K562 (cell line): ENCODE measurements at regions not wholly inside any gene's neighbourhood (a gene's known extent, or its start where the extent isn't known, plus 50 kb on each side); places are given as distances from the start of the nearest gene placed in this dataset.

Experiments
- ATAC-seq: fragments of 200-7000 bp; cut with Tn5 transposase; 3 replicates; pipeline ENCODE4 v1.9.1; 2020; ENCODE audit warnings: moderate library complexity
- BruUV-seq: library from RNA; stranded (reverse); fragments of 400-500 nt; replicated peaks from 2 replicates; lab custom pipeline; 2021; lab: Mats Ljungman, UMichigan
- CTCF ChIA-PET: fragments of 300-600 bp; formaldehyde crosslinking; extraction: SDS; loops from one replicate; lab custom pipeline; 2021; ENCODE audit warnings: low intra/inter-chr PET ratio; lab: Yijun Ruan, JAX
- POLR2A ChIA-PET: fragments of 300-600, 350-650 bp; sonication (Branson Sonifier 250); formaldehyde crosslinking; extraction: SDS; loops from one replicate; lab custom pipeline; 2021; ENCODE audit warnings: antibody characterized with exemption, inconsistent platforms; lab: Yijun Ruan, JAX
- DNase-seq, 4 experiments: peaks; one replicate each; pipeline versions ENCODE4 v3.0.0 to v3.0.0-alpha.2; 2011 to 2018; ENCODE audit warnings: low spot score in 3 of 4, mixed read lengths in 3 of 4; ENCODE audit errors: extremely low read depth in 1 of 4
- FAIRE-seq: peaks from 2 replicates; lab custom pipeline; 2011; peaks lifted over from hg19 to GRCh38; lab: Jason Lieb, UNC
- H2AFZ ChIP-seq: 2 replicates; pipeline ENCODE4 v1.6.0; 2011; ENCODE audit warnings: low read depth, low read length, control low read depth, inconsistent platforms
- H3K27ac ChIP-seq: fragments of 200-600 bp; 3 replicates; pipeline ENCODE4 v1.8.0; 2011; ENCODE audit warnings: low read depth, mild to moderate bottlenecking, control low read depth, inconsistent platforms, low read length, moderate library complexity, mixed read lengths; ENCODE audit errors: extremely low read depth
- H3K27me3 ChIP-seq, 2 experiments: fragments of 300-600 bp in 1 of 2; 2 replicates in 1 of 2; 3 replicates in 1 of 2; pipeline versions ENCODE4 v1.6.0 to v1.8.0; 2011; ENCODE audit warnings: inconsistent platforms in 2 of 2, low read length in 2 of 2, mild to moderate bottlenecking in 1 of 2, mixed read lengths in 1 of 2, moderate library complexity in 1 of 2; ENCODE audit not compliant: control insufficient read depth in 2 of 2, insufficient read depth in 2 of 2
- H3K36me3 ChIP-seq: fragments of 300-600 bp; 3 replicates; pipeline ENCODE4 v1.8.0; 2011; ENCODE audit warnings: mild to moderate bottlenecking, low read length, inconsistent platforms; ENCODE audit not compliant: control insufficient read depth, insufficient read depth
- H3K4me1 ChIP-seq, 2 experiments: fragments of 200-600 bp in 1 of 2; replicated peaks in 1 of 2; 2 replicates in 1 of 2; 3 replicates in 1 of 2; pipeline versions ENCODE4 v1.5.1 to v1.8.0; 2011; ENCODE audit warnings: inconsistent platforms in 2 of 2, low read length in 2 of 2, mild to moderate bottlenecking in 1 of 2, mixed read lengths in 1 of 2, moderate library complexity in 1 of 2; ENCODE audit not compliant: control insufficient read depth in 2 of 2, insufficient read depth in 2 of 2
- H3K4me2 ChIP-seq: 2 replicates; pipeline ENCODE4 v1.6.1; 2011; ENCODE audit warnings: low read length, control low read depth, inconsistent platforms, mixed read lengths; ENCODE audit not compliant: insufficient read depth
- H3K4me3 ChIP-seq: fragments of 200-600 bp; sonication (generic), shearing (Covaris generic); 2 replicates; pipeline ENCODE4 v1.5.1; 2016; ENCODE audit warnings: control low read depth, inconsistent platforms
- H3K79me2 ChIP-seq: fragments of 200-600 bp; 3 replicates; pipeline ENCODE4 v1.8.0; 2011; ENCODE audit warnings: low read length, inconsistent platforms; ENCODE audit not compliant: control insufficient read depth, insufficient read depth
- H3K9ac ChIP-seq, 2 experiments: 2 replicates each; pipeline versions ENCODE4 v1.6.0 to v1.6.1; 2011; ENCODE audit warnings: low read depth in 2 of 2, low read length in 2 of 2, control low read depth in 1 of 2, inconsistent platforms in 1 of 2, mild to moderate bottlenecking in 1 of 2, mixed read lengths in 1 of 2; ENCODE audit not compliant: insufficient read depth in 1 of 2
- H3K9me1 ChIP-seq: one replicate; pipeline ENCODE4 v1.6.0; 2011; ENCODE audit warnings: inconsistent platforms, mild to moderate bottlenecking, low read length, moderate library complexity; ENCODE audit not compliant: control insufficient read depth, insufficient read depth
- H3K9me3 ChIP-seq: replicated peaks from 2 replicates; pipeline ENCODE4 v1.5.1; 2011; ENCODE audit warnings: low read depth, low read length, inconsistent platforms; ENCODE audit not compliant: control insufficient read depth, insufficient read depth
- H4K20me1 ChIP-seq: replicated peaks from 2 replicates; pipeline ENCODE4 v1.6.1; 2011; ENCODE audit warnings: low read length, inconsistent platforms, mixed read lengths; ENCODE audit not compliant: control insufficient read depth, insufficient read depth
- ARID2 ChIP-seq: fragments of 450-650 bp; IDR thresholded peaks from 2 replicates; pipeline ENCODE4 v1.6.1; 2017; ENCODE audit warnings: antibody characterized with exemption, mild to moderate bottlenecking
- ATF7 ChIP-seq: fragments of 450-650 bp; IDR thresholded peaks from 2 replicates; pipeline ENCODE4 v1.7.1; 2014; ENCODE audit warnings: mild to moderate bottlenecking, moderate library complexity
- BCOR ChIP-seq: fragments of 450-650 bp; IDR thresholded peaks from 2 replicates; pipeline ENCODE4 v1.6.1; 2016
- CREB3 ChIP-seq: fragments of 450-650 bp; conservative IDR thresholded peaks from 2 replicates; pipeline ENCODE4 v1.6.1; 2016; ENCODE audit warnings: missing genetic modification characterization, low read depth, mild to moderate bottlenecking, missing compliant biosample characterization, moderate library complexity
- CTBP1 ChIP-seq: fragments of 450-650 bp; IDR thresholded peaks from 2 replicates; pipeline ENCODE4 v1.6.1; 2016; ENCODE audit warnings: borderline replicate concordance
- EHMT2 ChIP-seq: fragments of 450-650 bp; IDR thresholded peaks from 2 replicates; pipeline ENCODE4 v1.6.1; 2018; ENCODE audit warnings: antibody characterized with exemption
- ELF4 ChIP-seq: fragments of 450-650 bp; formaldehyde crosslinking; IDR thresholded peaks from 2 replicates; pipeline ENCODE4 v1.4.0; 2022; ENCODE audit warnings: missing genetic modification characterization
- FOXK2 ChIP-seq, 2 experiments: fragments of 450-650 bp; IDR thresholded peaks in 1 of 2; conservative IDR thresholded peaks in 1 of 2; 2 replicates each; pipeline ENCODE4 v1.6.1; 2016; ENCODE audit warnings: low read depth in 2 of 2, mild to moderate bottlenecking in 1 of 2
- MEIS2 ChIP-seq: fragments of 450-650 bp; IDR thresholded peaks from 2 replicates; pipeline ENCODE4 v1.6.1; 2014; ENCODE audit warnings: mild to moderate bottlenecking; ENCODE audit not compliant: partially characterized antibody
- PTBP1 ChIP-seq: fragments of 200-400 bp; formaldehyde crosslinking; IDR thresholded peaks from 2 replicates; pipeline ENCODE4 v1.6.1; 2017; ENCODE audit warnings: low read depth, low read length
- RBM25 ChIP-seq: fragments of 200-400 bp; formaldehyde crosslinking; IDR thresholded peaks from 2 replicates; pipeline ENCODE4 v1.6.1; 2018; ENCODE audit warnings: low read length, low read depth, moderate library complexity; ENCODE audit not compliant: severe bottlenecking
- RCOR1 ChIP-seq, 2 experiments: IDR thresholded peaks; 2 replicates each; pipeline ENCODE4 v1.6.1; 2012; ENCODE audit warnings: low read depth in 2 of 2, low read length in 2 of 2, borderline replicate concordance in 1 of 2, improper control_type of control experiment in 1 of 2
- SIRT6 ChIP-seq: IDR thresholded peaks from one replicate; pipeline ENCODE4 v1.6.1; 2012; ENCODE audit warnings: low read depth, mild to moderate bottlenecking, control low read depth, inconsistent platforms, low read length, moderate library complexity
- SP1 ChIP-seq: sonication (generic); formaldehyde crosslinking; IDR thresholded peaks from 2 replicates; pipeline ENCODE4 v1.8.1; 2022; ENCODE audit warnings: mild to moderate bottlenecking, missing genetic modification reagents
- TEAD2 ChIP-seq: fragments of 450-650 bp; IDR thresholded peaks from 2 replicates; pipeline ENCODE4 v1.6.1; 2016; ENCODE audit warnings: missing genetic modification characterization, control low read depth, missing compliant biosample characterization
- ZNF133 ChIP-seq: fragments of 250-450 bp; sonication (Bioruptor Pico); IDR thresholded peaks from 2 replicates; pipeline ENCODE4 v1.4.0; 2020; ENCODE audit warnings: mild to moderate bottlenecking
- ZNF507 ChIP-seq: conservative IDR thresholded peaks from 2 replicates; pipeline ENCODE4 v1.6.1; 2017; ENCODE audit warnings: missing genetic modification characterization, missing compliant biosample characterization
- ZNF561 ChIP-seq: fragments of 450-650 bp; formaldehyde crosslinking; conservative IDR thresholded peaks from 2 replicates; pipeline ENCODE4 v1.4.0; 2020; ENCODE audit warnings: mild to moderate bottlenecking, moderate library complexity
- WGBS: fragments of 100-300 bp; shearing (Covaris generic); methylation state at CpG from one replicate; pipeline ENCODE4 v1.1.6; 2016; ENCODE audit warnings: low coverage, mixed read lengths; ENCODE audit not compliant: insufficient coverage; ENCODE audit errors: missing lambda C conversion rate; 5-methylcytosine and 5-hydroxymethylcytosine counted together
- in situ Hi-C: fragments of 300-500 bp; cut with MboI; formaldehyde crosslinking; loops from 4 replicates; pipeline ENCODE4 v1.15.0; 2018; ENCODE audit warnings: inconsistent platforms, mixed read lengths
- intact Hi-C: fragments of 100-400 bp; cut with micrococcal nuclease; formaldehyde crosslinking; loops from 2 replicates; pipeline ENCODE4 v1.14.2; 2022
- TF ChIP-seq, protein P1 (sequence below): sonication (generic); formaldehyde crosslinking; IDR thresholded peaks from 2 replicates; pipeline ENCODE4 v1.8.1; 2023; ENCODE audit warnings: mild to moderate bottlenecking, missing genetic modification reagents
- TF ChIP-seq, protein P2 (sequence below): fragments of 250-450 bp; sonication (Bioruptor Pico); IDR thresholded peaks from 2 replicates; pipeline ENCODE4 v1.8.0; 2021; ENCODE audit warnings: moderate library complexity, mild to moderate bottlenecking, inconsistent platforms

GRCh38 chr15:77716632-77717332 lies 84.1 kb upstream of the LINGO1 start:
- H3K27ac ChIP-seq = no peak overlapping the region
- 5% methylated on average over 10 of the region's 14 CpGs for WGBS
- H3K9me1 ChIP-seq = peaks cover 3% of the 10 kb centered on the region
- H3K9ac ChIP-seq = no peak overlapping the region
- ChIA-PET CTCF (no interaction called here), POLR2A (no interaction called here)
- no peak overlapping the region for H3K4me3 ChIP-seq
- no peaks in the 10 kb centered on the region for H3K36me3 ChIP-seq
- DNase-seq (no peak), ATAC-seq (no peak), FAIRE-seq (no peak)
- in situ Hi-C loops (no loop called here), intact Hi-C loops (no loop called here)
- peaks cover 0 to 35% of the 10 kb centered on the region in 2 experiments; a peak in 2 of 5 replicates for H3K4me1 ChIP-seq
- H3K9me3 ChIP-seq = no peaks in the 10 kb centered on the region
- no peaks in the 10 kb centered on the region for H3K79me2 ChIP-seq
- BruUV-seq = no TSS peak
- H3K27me3 ChIP-seq = peaks cover 4 to 25% of the 10 kb centered on the region in 2 experiments; a peak in 4 of 5 replicates
- 0 out of 2 replicates have a peak, but pooled peaks cover 6% of the 10 kb centered on the region for H4K20me1 ChIP-seq
- no peak overlapping the region for H2AFZ ChIP-seq
- no peak overlapping the region for H3K4me2 ChIP-seq
- no peak for TF ChIP-seq CTBP1
- TF ChIP-seq, protein P1, sequence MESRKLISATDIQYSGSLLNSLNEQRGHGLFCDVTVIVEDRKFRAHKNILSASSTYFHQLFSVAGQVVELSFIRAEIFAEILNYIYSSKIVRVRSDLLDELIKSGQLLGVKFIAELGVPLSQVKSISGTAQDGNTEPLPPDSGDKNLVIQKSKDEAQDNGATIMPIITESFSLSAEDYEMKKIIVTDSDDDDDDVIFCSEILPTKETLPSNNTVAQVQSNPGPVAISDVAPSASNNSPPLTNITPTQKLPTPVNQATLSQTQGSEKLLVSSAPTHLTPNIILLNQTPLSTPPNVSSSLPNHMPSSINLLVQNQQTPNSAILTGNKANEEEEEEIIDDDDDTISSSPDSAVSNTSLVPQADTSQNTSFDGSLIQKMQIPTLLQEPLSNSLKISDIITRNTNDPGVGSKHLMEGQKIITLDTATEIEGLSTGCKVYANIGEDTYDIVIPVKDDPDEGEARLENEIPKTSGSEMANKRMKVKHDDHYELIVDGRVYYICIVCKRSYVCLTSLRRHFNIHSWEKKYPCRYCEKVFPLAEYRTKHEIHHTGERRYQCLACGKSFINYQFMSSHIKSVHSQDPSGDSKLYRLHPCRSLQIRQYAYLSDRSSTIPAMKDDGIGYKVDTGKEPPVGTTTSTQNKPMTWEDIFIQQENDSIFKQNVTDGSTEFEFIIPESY (CRISPR knock-in tag) = no peak
- no peak for TF ChIP-seq ATF7
- TF ChIP-seq, protein P2, sequence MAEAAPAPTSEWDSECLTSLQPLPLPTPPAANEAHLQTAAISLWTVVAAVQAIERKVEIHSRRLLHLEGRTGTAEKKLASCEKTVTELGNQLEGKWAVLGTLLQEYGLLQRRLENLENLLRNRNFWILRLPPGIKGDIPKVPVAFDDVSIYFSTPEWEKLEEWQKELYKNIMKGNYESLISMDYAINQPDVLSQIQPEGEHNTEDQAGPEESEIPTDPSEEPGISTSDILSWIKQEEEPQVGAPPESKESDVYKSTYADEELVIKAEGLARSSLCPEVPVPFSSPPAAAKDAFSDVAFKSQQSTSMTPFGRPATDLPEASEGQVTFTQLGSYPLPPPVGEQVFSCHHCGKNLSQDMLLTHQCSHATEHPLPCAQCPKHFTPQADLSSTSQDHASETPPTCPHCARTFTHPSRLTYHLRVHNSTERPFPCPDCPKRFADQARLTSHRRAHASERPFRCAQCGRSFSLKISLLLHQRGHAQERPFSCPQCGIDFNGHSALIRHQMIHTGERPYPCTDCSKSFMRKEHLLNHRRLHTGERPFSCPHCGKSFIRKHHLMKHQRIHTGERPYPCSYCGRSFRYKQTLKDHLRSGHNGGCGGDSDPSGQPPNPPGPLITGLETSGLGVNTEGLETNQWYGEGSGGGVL (CRISPR knock-in tag) = no peak
- 0 out of 4 replicates have a peak, but pooled peaks of 1 of the 2 experiments have one; percentile 18 for TF ChIP-seq RCOR1 (IDR thresholded peaks at IDR 0.05; ENCODE audit: borderline replicate concordance in 1 of 2, low read depth in 2 of 2, low read length in 2 of 2)
- no peak for TF ChIP-seq SIRT6
- TF ChIP-seq TEAD2 (tag) = no peak
- TF ChIP-seq ZNF133 (CRISPR knock-in tag) = no peak
- no peak for TF ChIP-seq FOXK2 (conservative IDR thresholded peaks at IDR 0.05 in 1 of 2, IDR thresholded peaks at IDR 0.05 in 1 of 2; ENCODE audit: low read depth in 2 of 2)
- no peak for TF ChIP-seq ZNF561
- 0 out of 2 replicates have a peak, but pooled peaks have one; percentile 24 for TF ChIP-seq PTBP1
- no peak for TF ChIP-seq ELF4 (CRISPR knock-in tag)
- TF ChIP-seq SP1 (CRISPR knock-in tag) = no peak
- peak; percentile 23 for TF ChIP-seq MEIS2
- peak; percentile 69; the same call in 1 of the 2 replicates for TF ChIP-seq BCOR
- TF ChIP-seq CREB3 = no peak
- TF ChIP-seq ZNF507 (tag) = no peak
- TF ChIP-seq EHMT2 = no peak
- peak; percentile 85 for TF ChIP-seq RBM25
- no peak for TF ChIP-seq ARID2
